Mucosa of stomach (tissue), 1 donor: ENCODE measurements at regions not wholly inside any gene's neighbourhood (a gene's known extent, or its start where the extent isn't known, plus 50 kb on each side); places are given as distances from the start of the nearest gene placed in this dataset.

Experiments
- H3K27me3 ChIP-seq: one replicate; pipeline ENCODE4 v1.7.0; 2013; ENCODE audit warnings: mild to moderate bottlenecking, low read length; ENCODE audit not compliant: control insufficient read depth, insufficient read depth
- H3K36me3 ChIP-seq: one replicate; pipeline ENCODE4 v1.7.0; 2013; ENCODE audit warnings: low read length; ENCODE audit not compliant: control insufficient read depth, insufficient read depth
- H3K4me1 ChIP-seq: one replicate; pipeline ENCODE4 v1.7.0; 2013; ENCODE audit warnings: mild to moderate bottlenecking, low read length; ENCODE audit not compliant: control insufficient read depth, insufficient read depth
- H3K4me3 ChIP-seq: one replicate; pipeline ENCODE4 v1.7.0; 2013; ENCODE audit warnings: low read length
- H3K9ac ChIP-seq: one replicate; pipeline ENCODE4 v1.7.0; 2013; ENCODE audit warnings: mild to moderate bottlenecking, low read length, moderate library complexity
- H3K9me3 ChIP-seq: one replicate; pipeline ENCODE4 v1.7.0; 2013; ENCODE audit warnings: mild to moderate bottlenecking, low read length, moderate library complexity; ENCODE audit not compliant: control insufficient read depth
- donor health status: Pancreatic carcinoma.

- Histone ChIP-seq H3K4me3 (no peak overlapping the region), H3K9me3 (no peaks in the 10 kb centered on the region), H3K4me1 (no peaks in the 10 kb centered on the region), H3K9ac (no peak overlapping the region), H3K36me3 (no peaks in the 10 kb centered on the region), H3K27me3 (no peaks in the 10 kb centered on the region)
Measured at GRCh38 chrX:40298069-40298468, 200.3 kb upstream of the BCOR start.

- H3K36me3 ChIP-seq = no peaks in the 10 kb centered on the region
- no peaks in the 10 kb centered on the region for H3K9me3 ChIP-seq
- H3K27me3 ChIP-seq = no peaks in the 10 kb centered on the region
- H3K9ac ChIP-seq = no peak overlapping the region
- no peaks in the 10 kb centered on the region for H3K4me1 ChIP-seq
- no peak overlapping the region for H3K4me3 ChIP-seq
Measured at GRCh38 chrX:40291553-40291952, 193.8 kb upstream of the BCOR start.

- Histone ChIP-seq H3K4me1 (no peaks in the 10 kb centered on the region), H3K36me3 (no peaks in the 10 kb centered on the region), H3K9me3 (no peaks in the 10 kb centered on the region), H3K27me3 (no peaks in the 10 kb centered on the region), H3K4me3 (no peak overlapping the region), H3K9ac (no peak overlapping the region)
Measured at GRCh38 chrX:40290517-40290916, 192.8 kb upstream of the BCOR start.

- Histone ChIP-seq H3K4me3 (no peak overlapping the region), H3K4me1 (no peaks in the 10 kb centered on the region), H3K27me3 (no peaks in the 10 kb centered on the region), H3K9ac (no peak overlapping the region), H3K9me3 (no peaks in the 10 kb centered on the region), H3K36me3 (no peaks in the 10 kb centered on the region)
Measured at GRCh38 chrX:40285876-40286275, 188.1 kb upstream of the BCOR start.

GRCh38 chrX:40284852-40285251 is 187.1 kb upstream of the BCOR start:
- H3K27me3 ChIP-seq = no peaks in the 10 kb centered on the region
- no peaks in the 10 kb centered on the region for H3K4me1 ChIP-seq
- no peak overlapping the region for H3K9ac ChIP-seq
- H3K36me3 ChIP-seq = no peaks in the 10 kb centered on the region
- H3K4me3 ChIP-seq = no peak overlapping the region
- no peaks in the 10 kb centered on the region for H3K9me3 ChIP-seq

GRCh38 chrX:40283981-40284380 is 186.2 kb upstream of the BCOR start:
- Histone ChIP-seq H3K4me3 (no peak overlapping the region), H3K27me3 (no peaks in the 10 kb centered on the region), H3K36me3 (no peaks in the 10 kb centered on the region), H3K9me3 (no peaks in the 10 kb centered on the region), H3K9ac (no peak overlapping the region), H3K4me1 (no peaks in the 10 kb centered on the region)

GRCh38 chrX:40282946-40283660 is 185.3 kb upstream of the BCOR start:
- Histone ChIP-seq H3K9ac (no peak overlapping the region), H3K9me3 (no peaks in the 10 kb centered on the region), H3K4me1 (no peaks in the 10 kb centered on the region), H3K27me3 (no peaks in the 10 kb centered on the region), H3K4me3 (no peak overlapping the region), H3K36me3 (no peaks in the 10 kb centered on the region)

- H3K4me1 ChIP-seq = no peaks in the 10 kb centered on the region
- no peaks in the 10 kb centered on the region for H3K9me3 ChIP-seq
- H3K4me3 ChIP-seq = no peak overlapping the region
- H3K9ac ChIP-seq = no peak overlapping the region
- no peaks in the 10 kb centered on the region for H3K36me3 ChIP-seq
- no peaks in the 10 kb centered on the region for H3K27me3 ChIP-seq
Measured at GRCh38 chrX:40282348-40282747, 184.6 kb upstream of the BCOR start.

GRCh38 chrX:40281336-40282005 is 183.7 kb upstream of the BCOR start:
- no peak overlapping the region for H3K9ac ChIP-seq
- no peak overlapping the region for H3K4me3 ChIP-seq
- H3K4me1 ChIP-seq = no peaks in the 10 kb centered on the region
- no peaks in the 10 kb centered on the region for H3K27me3 ChIP-seq
- H3K9me3 ChIP-seq = no peaks in the 10 kb centered on the region
- no peaks in the 10 kb centered on the region for H3K36me3 ChIP-seq

- no peak overlapping the region for H3K9ac ChIP-seq
- no peaks in the 10 kb centered on the region for H3K4me1 ChIP-seq
- H3K27me3 ChIP-seq = no peaks in the 10 kb centered on the region
- H3K4me3 ChIP-seq = no peak overlapping the region
- H3K36me3 ChIP-seq = no peaks in the 10 kb centered on the region
- no peaks in the 10 kb centered on the region for H3K9me3 ChIP-seq
Measured at GRCh38 chrX:40279762-40280161, 182.0 kb upstream of the BCOR start.

- H3K9ac ChIP-seq = no peak overlapping the region
- H3K4me3 ChIP-seq = no peak overlapping the region
- H3K4me1 ChIP-seq = no peaks in the 10 kb centered on the region
- H3K9me3 ChIP-seq = no peaks in the 10 kb centered on the region
- H3K36me3 ChIP-seq = no peaks in the 10 kb centered on the region
- no peaks in the 10 kb centered on the region for H3K27me3 ChIP-seq
Measured at GRCh38 chrX:40279091-40279430, 181.3 kb upstream of the BCOR start.

GRCh38 chrX:40278340-40279090 is 180.8 kb upstream of the BCOR start:
- Histone ChIP-seq H3K36me3 (no peaks in the 10 kb centered on the region), H3K9me3 (no peaks in the 10 kb centered on the region), H3K4me3 (no peak overlapping the region), H3K4me1 (no peaks in the 10 kb centered on the region), H3K9ac (no peak overlapping the region), H3K27me3 (no peaks in the 10 kb centered on the region)
